ENCODE measurements at regions not wholly inside any gene's neighbourhood (a gene's known extent, or its start where the extent isn't known, plus 50 kb on each side); places are given as distances from the start of the nearest gene placed in this dataset.
"Not testable (repeated sequence)": the region's sequence is repeated elsewhere in the genome, so short reads cannot be mapped to it uniquely, and the experiment has no call there.

- DNase-seq (ENCODE audit: low read depth in 2 of 2) = not testable (repeated sequence)
These were observed 579.7 kb upstream of the CBLB start for GRCh38 chr3:106448372-106448966.

DNA sequence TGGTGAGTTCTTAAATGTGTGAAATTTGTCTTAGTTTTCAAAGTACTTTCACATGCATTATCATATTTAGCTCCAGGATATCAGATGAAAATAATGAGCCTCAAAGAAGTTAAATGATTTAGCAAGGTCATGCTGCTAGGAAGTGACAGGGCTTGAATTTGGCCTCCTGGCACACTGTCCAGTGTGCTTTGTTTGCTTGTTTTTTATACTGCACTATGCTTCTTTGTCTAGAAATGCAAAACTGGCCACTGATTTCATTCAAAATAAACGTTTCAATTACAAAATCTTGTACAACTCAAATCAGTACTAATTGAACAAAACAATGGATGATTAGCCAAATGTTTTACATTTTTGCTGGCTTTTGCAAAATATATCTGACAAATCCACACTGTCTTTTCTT lies 583.3 kb upstream of the CBLB start:
- no peak for DNase-seq (ENCODE audit: low read depth in 2 of 2)

DNA sequence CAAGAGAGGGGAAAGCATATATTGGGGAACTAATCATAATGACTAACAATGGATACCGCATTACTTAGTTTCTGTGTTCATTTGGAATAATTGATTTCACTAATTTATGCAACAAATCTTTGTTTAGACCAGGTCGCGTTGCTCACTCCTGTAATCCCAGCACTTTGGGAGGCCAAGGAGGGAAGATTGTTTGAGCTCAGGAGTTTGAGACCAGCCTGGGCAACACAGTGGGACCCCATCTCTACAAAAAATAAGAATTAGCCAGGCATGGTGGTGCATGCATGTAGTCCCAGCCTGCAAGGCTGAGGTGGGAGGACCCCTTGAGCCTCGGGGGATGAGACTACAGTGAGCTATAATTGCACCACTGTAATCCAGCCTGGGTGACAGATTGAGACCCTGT lies 585.7 kb upstream of the CBLB start:
- no peak for DNase-seq (ENCODE audit: low read depth in 2 of 2)

DNA sequence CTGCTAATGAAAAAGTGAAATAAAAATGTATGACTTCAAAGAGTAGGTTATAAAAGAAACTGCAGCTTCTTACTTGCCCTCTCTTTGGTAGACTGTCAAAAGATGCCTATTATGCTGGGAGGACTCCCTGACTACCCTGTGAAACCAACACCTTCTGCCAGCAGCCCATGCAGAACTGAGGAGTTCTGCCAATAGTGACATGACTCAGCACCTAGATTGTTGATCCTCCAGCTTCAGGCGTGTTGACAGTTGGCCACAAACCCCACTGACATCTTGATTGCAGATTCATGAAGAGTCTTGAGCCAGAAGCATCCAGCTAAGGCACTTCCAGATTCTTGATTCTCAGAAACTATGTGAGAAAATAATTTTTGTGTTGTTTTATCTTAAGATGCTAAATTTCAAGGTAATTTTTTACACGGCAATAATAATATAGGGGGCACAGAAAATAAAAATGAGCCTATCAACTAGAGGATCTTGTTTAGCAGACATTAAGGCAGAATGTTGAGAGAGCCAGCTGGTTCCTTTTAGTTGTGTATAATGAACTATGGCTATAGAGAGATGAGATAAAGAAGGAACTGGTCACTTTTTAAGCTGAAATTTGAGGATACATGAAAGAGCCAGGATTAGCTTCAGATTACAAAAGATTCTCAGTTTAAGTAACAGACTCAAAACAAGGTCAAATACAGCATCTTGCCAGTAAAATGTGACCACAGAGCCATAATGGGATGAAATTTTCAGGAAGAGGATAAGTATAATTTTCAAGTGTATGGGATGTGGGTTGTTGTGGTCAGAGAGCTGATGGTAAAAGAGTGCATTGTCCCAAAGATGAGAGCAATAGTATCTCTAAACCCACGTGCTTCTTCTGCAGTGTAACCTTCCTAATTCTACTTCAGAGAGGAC lies 588.7 kb upstream of the CBLB start:
- no peak for DNase-seq (ENCODE audit: low read depth in 2 of 2)

DNA sequence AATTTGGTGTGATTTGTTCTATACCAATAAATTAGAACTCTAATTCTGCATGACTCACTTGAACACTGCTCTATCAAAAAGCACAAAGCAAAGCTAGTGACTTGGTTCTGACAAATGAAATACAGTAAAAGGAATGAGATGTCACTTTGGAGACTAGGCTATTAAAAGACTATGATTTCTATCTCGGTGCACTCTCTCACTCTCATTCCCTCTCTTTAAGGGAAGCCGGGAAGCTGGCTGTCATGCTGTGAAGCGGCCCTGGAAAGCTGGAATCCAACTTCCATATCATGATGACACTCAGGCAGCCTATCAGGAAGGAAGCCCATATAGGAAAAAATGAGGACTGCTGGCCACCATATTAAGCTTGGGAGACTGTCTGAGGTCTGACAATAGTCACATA lies 590.1 kb upstream of the CBLB start:
- no peak for DNase-seq (ENCODE audit: low read depth in 2 of 2)

GRCh38 chr3:106466881-106467280 lies 598.1 kb upstream of the CBLB start:
- DNase-seq (ENCODE audit: low read depth in 2 of 2) = no peak

- peak; percentile 29 to 33 for DNase-seq (ENCODE audit: low read depth in 2 of 2)
These were observed 605.0 kb upstream of the CBLB start for GRCh38 chr3:106473576-106474475.

DNA sequence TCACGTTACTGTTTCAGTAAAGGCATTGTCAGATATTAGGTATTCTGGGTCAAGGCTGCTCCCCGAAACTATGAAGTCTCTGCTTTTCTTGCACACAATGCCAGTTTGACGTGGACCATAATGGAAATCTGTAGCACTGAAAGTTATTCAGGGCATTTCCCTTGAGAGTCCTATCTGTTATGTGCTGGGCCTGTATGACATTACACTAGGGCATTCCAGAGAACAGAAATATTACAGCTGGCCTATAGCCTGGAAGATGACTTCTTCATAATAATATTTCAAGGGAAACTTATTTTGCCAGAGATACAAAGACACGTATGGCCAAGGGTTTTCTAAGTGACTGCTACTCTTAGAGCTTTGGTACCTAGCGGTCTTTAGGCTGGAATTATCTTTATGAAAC lies 613.6 kb upstream of the CBLB start:
- no peak for DNase-seq (ENCODE audit: low read depth in 2 of 2)

- DNase-seq (ENCODE audit: low read depth in 2 of 2) = no peak
These were observed 616.4 kb upstream of the CBLB start for GRCh38 chr3:106485217-106485616.

DNA sequence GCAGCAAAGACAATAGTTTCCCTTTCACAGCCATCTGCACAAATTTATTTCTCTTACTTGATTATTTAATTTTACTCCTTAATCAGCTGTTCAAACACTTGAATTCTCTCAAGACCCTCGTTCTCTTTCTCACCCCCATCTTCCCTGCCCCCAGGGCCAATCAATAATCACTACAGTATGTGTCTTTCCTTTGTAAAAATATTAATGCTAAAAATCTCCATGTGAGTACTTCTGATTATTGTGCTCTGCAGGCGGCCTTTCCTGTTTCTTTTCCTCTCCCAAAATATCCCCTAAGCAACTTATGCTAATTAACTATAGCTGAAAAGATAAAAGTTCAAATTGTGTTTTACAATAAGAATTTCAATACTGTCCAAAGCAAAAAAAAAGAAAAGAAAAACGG lies 617.0 kb upstream of the CBLB start:
- DNase-seq (ENCODE audit: low read depth in 2 of 2) = no peak

GRCh38 chr3:106486945-106487639 lies 618.3 kb upstream of the CBLB start:
- DNase-seq (ENCODE audit: low read depth in 2 of 2) = not testable (repeated sequence)

DNA sequence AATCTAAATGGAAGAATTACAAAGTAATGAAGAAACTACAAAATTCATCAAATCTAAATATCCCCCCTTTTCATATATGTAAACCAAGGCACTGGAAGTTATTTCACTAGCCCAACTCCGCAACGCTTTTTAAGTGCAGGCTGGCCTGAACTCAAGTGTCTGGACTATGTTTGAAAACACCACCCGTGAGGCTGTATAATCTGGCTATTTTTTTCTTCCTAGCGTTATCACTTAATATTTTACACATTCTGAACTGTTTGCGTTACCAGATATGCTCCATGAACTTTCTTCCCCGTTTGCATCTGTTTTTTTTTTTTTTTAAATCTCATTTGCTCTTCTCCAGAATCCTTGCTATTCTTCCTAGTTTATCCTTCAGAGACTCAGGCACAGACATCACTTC lies 619.5 kb upstream of the CBLB start:
- DNase-seq (ENCODE audit: low read depth in 2 of 2) = no peak

- DNase-seq (ENCODE audit: low read depth in 2 of 2) = no peak
These were observed 623.0 kb upstream of the CBLB start for GRCh38 chr3:106491796-106492195.

DNA sequence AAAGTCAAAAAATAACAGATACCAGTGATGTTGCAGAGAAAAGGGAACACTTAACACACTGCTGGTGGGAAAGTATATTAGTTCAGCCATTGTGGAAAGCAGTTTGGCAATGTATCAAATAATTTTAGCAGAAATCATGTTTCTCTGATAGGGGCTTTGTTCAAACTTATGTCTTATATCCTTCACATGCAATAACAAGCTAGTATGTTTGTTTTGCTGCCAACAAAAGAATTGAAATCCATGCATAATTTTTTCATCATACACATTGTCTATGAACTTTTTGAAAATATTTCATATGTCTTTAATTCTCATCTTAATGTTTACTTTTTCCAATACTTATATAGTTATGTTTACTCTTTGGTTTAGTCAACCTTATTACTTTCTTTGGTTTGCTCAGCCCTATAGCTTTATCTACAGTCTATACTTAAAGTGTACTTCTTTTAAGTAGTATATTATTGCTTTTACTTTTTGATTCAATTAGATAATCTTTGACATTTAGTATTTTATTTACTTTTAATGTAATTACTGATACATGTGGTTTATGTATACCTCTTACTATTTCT lies 639.6 kb upstream of the CBLB start:
- DNase-seq (ENCODE audit: low read depth in 2 of 2) = no peak

GRCh38 chr3:106510206-106510605 lies 641.4 kb upstream of the CBLB start:
- DNase-seq (ENCODE audit: low read depth in 2 of 2) = no peak

- no peak for DNase-seq (ENCODE audit: low read depth in 2 of 2)
These were observed 644.0 kb upstream of the CBLB start for GRCh38 chr3:106512846-106513245.

DNA sequence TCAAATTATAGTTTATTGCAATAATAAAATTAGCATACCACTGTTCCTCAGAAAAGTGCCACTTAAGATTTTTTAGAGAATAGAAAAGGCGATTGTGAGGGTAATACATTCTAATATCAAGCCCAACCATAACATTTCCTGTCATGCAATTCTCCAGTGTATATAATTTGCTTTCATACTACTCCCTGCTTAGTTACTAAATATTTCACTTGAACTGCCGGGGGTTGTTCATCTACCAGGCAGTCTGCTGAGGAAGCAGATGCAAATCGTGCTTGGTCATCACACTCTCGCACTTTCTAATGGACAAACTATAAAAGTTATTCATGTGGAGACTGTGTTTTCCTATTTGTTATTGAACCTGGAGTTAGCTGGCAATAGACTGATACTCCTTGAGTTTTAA lies 645.6 kb upstream of the CBLB start:
- no peak for DNase-seq (ENCODE audit: low read depth in 2 of 2)

GRCh38 chr3:106518516-106518915 lies 649.7 kb upstream of the CBLB start:
- DNase-seq (ENCODE audit: low read depth in 2 of 2) = no peak

DNA sequence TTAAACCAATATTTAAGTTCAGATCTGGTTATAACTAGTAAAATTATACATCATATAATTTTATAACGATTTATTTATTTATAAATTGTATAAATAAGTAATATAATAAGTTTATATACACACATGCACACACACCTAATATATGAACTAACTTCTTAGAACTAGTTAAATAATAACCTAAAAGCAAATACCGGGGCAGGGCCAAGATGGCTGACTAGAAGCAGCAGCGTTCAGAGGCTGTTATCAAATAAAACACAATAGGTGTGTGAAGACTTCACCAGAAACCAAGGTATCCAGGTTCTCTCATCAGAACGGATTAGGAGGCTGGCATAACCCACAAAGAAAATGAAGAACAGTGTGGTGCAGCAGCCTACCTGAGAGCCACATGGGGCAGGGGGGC lies 653.6 kb upstream of the CBLB start:
- no peak for DNase-seq (ENCODE audit: low read depth in 2 of 2)

- DNase-seq (ENCODE audit: low read depth in 2 of 2) = no peak
These were observed 660.1 kb upstream of the CBLB start for GRCh38 chr3:106528932-106529331.

GRCh38 chr3:106529738-106530137 lies 660.9 kb upstream of the CBLB start:
- DNase-seq (ENCODE audit: low read depth in 2 of 2) = no peak

All from stimulated activated CD4-positive, alpha-beta T cell treated with anti-CD3 and anti-CD28 coated beads, Interleukin-4, amount 100 ng/mL, for 48 hours (primary cell).